C4-2B (cell line): ENCODE measurements at regions not wholly inside any gene's neighbourhood (a gene's known extent, or its start where the extent isn't known, plus 50 kb on each side); places are given as distances from the start of the nearest gene placed in this dataset.

Experiments
- ZFX ChIP-seq: fragments of 450-650 bp; IDR thresholded peaks from 2 replicates; pipeline ENCODE4 v1.6.1; 2017
- TF ChIP-seq, protein P1 (sequence below): fragments of 450-650 bp; conservative IDR thresholded peaks from 2 replicates; pipeline ENCODE4 v1.5.1; 2017; ENCODE audit warnings: mild to moderate bottlenecking

DNA sequence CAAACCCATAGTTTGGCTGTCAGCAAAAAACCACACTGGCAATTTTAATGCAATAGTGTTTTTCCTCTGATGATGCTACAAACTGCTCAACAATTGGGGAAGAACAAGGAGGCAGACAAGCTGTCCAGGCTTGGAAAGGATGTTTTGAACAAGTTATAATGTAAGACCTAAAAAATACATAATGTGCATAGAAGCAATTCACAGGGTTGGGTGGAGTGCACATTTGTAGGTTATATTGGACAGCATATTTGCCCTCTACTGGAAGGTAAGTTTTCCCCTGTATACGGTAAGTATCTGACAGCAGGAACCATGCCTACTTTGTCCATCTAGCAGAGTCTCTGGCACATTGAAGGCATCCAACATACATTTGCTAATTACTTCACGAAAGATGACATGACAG, 114.3 kb upstream of the PUM3 start:
- TF ChIP-seq, protein P1, sequence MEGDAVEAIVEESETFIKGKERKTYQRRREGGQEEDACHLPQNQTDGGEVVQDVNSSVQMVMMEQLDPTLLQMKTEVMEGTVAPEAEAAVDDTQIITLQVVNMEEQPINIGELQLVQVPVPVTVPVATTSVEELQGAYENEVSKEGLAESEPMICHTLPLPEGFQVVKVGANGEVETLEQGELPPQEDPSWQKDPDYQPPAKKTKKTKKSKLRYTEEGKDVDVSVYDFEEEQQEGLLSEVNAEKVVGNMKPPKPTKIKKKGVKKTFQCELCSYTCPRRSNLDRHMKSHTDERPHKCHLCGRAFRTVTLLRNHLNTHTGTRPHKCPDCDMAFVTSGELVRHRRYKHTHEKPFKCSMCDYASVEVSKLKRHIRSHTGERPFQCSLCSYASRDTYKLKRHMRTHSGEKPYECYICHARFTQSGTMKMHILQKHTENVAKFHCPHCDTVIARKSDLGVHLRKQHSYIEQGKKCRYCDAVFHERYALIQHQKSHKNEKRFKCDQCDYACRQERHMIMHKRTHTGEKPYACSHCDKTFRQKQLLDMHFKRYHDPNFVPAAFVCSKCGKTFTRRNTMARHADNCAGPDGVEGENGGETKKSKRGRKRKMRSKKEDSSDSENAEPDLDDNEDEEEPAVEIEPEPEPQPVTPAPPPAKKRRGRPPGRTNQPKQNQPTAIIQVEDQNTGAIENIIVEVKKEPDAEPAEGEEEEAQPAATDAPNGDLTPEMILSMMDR: no peak
- no peak for TF ChIP-seq ZFX
